WTC11 (cell line): ENCODE measurements at regions not wholly inside any gene's neighbourhood (a gene's known extent, or its start where the extent isn't known, plus 50 kb on each side); places are given as distances from the start of the nearest gene placed in this dataset.

Source experiments
- ATAC-seq: fragments of 200-7000 bp; cut with Tn5 transposase; 2 replicates; pipeline ENCODE4 v1.10.0; 2021; ENCODE audit warnings: mild to moderate bottlenecking, moderate library complexity
- CTCF ChIA-PET: fragments of 300-600 bp; sonication (Branson Sonifier 250); formaldehyde crosslinking; loops from one replicate; lab custom pipeline; 2021; ENCODE audit warnings: antibody characterized with exemption; lab: Charles Lee
- POLR2A ChIA-PET: fragments of 350-600 bp; sonication (Branson Sonifier 250); formaldehyde crosslinking; loops from one replicate; lab custom pipeline; 2021; ENCODE audit warnings: antibody characterized with exemption; lab: Charles Lee
- DNase-seq: peaks from one replicate; pipeline ENCODE4 v3.0.0; 2021; ENCODE audit warnings: low spot score
- H3K27ac Mint-ChIP-seq: 2 replicates; pipeline ENCODE4 v1.8.0; 2021; ENCODE audit warnings: mixed read lengths
- H3K27me3 Mint-ChIP-seq: 2 replicates; pipeline ENCODE4 v1.8.0; 2021; ENCODE audit warnings: low read depth, mild to moderate bottlenecking, moderate library complexity, mixed read lengths
- H3K36me3 Mint-ChIP-seq: 2 replicates; pipeline ENCODE4 v1.8.0; 2021; ENCODE audit warnings: mixed read lengths
- H3K4me1 Mint-ChIP-seq: 2 replicates; pipeline ENCODE4 v1.8.0; 2022; ENCODE audit warnings: mixed read lengths
- H3K4me3 Mint-ChIP-seq: 2 replicates; pipeline ENCODE4 v1.8.0; 2021; ENCODE audit warnings: mild to moderate bottlenecking, moderate library complexity, mixed read lengths
- H3K9me3 Mint-ChIP-seq: 2 replicates; pipeline ENCODE4 v1.8.0; 2021; ENCODE audit warnings: mixed read lengths
- CREB1 ChIP-seq: sonication (generic); formaldehyde crosslinking; IDR thresholded peaks from 2 replicates; pipeline ENCODE4 v1.8.0; 2023; ENCODE audit warnings: mild to moderate bottlenecking, missing genetic modification reagents
- FOXP1 ChIP-seq: sonication (generic); formaldehyde crosslinking; IDR thresholded peaks from 2 replicates; pipeline ENCODE4 v1.8.0; 2022; ENCODE audit warnings: missing genetic modification reagents, mild to moderate bottlenecking, moderate library complexity, borderline replicate concordance
- JUN ChIP-seq: sonication (generic); formaldehyde crosslinking; IDR thresholded peaks from 2 replicates; pipeline ENCODE4 v1.8.0; 2023; ENCODE audit warnings: mild to moderate bottlenecking, missing genetic modification reagents
- MXD4 ChIP-seq: fragments of 250-450 bp; sonication (Bioruptor Pico); IDR thresholded peaks from 2 replicates; pipeline ENCODE4 v1.8.0; 2021; ENCODE audit warnings: mild to moderate bottlenecking, moderate library complexity, borderline replicate concordance
- MYBL2 ChIP-seq: sonication (generic); formaldehyde crosslinking; IDR thresholded peaks from 2 replicates; pipeline ENCODE4 v1.8.1; 2023; ENCODE audit warnings: mild to moderate bottlenecking, moderate library complexity, missing genetic modification reagents
- NR1H2 ChIP-seq: sonication (generic); formaldehyde crosslinking; IDR thresholded peaks from 2 replicates; pipeline ENCODE4 v1.9.0; 2021; ENCODE audit warnings: mild to moderate bottlenecking, moderate library complexity, missing genetic modification reagents
- NR2C2 ChIP-seq: sonication (generic); formaldehyde crosslinking; IDR thresholded peaks from 2 replicates; pipeline ENCODE4 v1.8.0; 2022; ENCODE audit warnings: mild to moderate bottlenecking, missing genetic modification reagents
- PRRX2 ChIP-seq: fragments of 250-450 bp; sonication (Bioruptor Pico); IDR thresholded peaks from 2 replicates; pipeline ENCODE4 v1.8.0; 2021; ENCODE audit warnings: mild to moderate bottlenecking
- RELA ChIP-seq: sonication (generic); formaldehyde crosslinking; IDR thresholded peaks from 2 replicates; pipeline ENCODE4 v1.8.1; 2022; ENCODE audit warnings: missing genetic modification reagents, mild to moderate bottlenecking, borderline replicate concordance
- SMAD3 ChIP-seq: sonication (generic); formaldehyde crosslinking; IDR thresholded peaks from 2 replicates; pipeline ENCODE4 v1.8.0; 2022; ENCODE audit warnings: missing genetic modification reagents, mild to moderate bottlenecking, borderline replicate concordance
- SP1 ChIP-seq: sonication (generic); formaldehyde crosslinking; conservative IDR thresholded peaks from 2 replicates; pipeline ENCODE4 v1.8.1; 2022; ENCODE audit warnings: missing genetic modification reagents
- TCF7 ChIP-seq: sonication (generic); formaldehyde crosslinking; IDR thresholded peaks from 2 replicates; pipeline ENCODE4 v1.8.0; 2022; ENCODE audit warnings: mild to moderate bottlenecking, low read depth, missing genetic modification reagents, moderate library complexity
- TEAD4 ChIP-seq: sonication (generic); formaldehyde crosslinking; IDR thresholded peaks from 2 replicates; pipeline ENCODE4 v1.8.0; 2022; ENCODE audit warnings: mild to moderate bottlenecking, missing genetic modification reagents
- ZNF138 ChIP-seq: sonication (generic); formaldehyde crosslinking; conservative IDR thresholded peaks from 2 replicates; pipeline ENCODE4 v1.8.1; 2022; ENCODE audit warnings: mild to moderate bottlenecking, moderate library complexity, missing genetic modification reagents
- ZNF317 ChIP-seq: sonication (generic); formaldehyde crosslinking; IDR thresholded peaks from 2 replicates; pipeline ENCODE4 v1.8.1; 2023; ENCODE audit warnings: low read depth, mild to moderate bottlenecking, moderate library complexity, missing genetic modification reagents, borderline replicate concordance
- ZNF416 ChIP-seq: fragments of 250-450 bp; sonication (Bioruptor Pico); IDR thresholded peaks from 2 replicates; pipeline ENCODE4 v1.9.0; 2021; ENCODE audit warnings: mild to moderate bottlenecking, inconsistent platforms
- TF ChIP-seq, protein P1 (sequence below): fragments of 250-450 bp; sonication (Bioruptor Pico); IDR thresholded peaks from 2 replicates; pipeline ENCODE4 v2.1.2; 2022; ENCODE audit warnings: mild to moderate bottlenecking, moderate library complexity
- TF ChIP-seq, protein P2 (sequence below): fragments of 200-600 bp; IDR thresholded peaks from 2 replicates; pipeline ENCODE4 v1.8.0; 2022; ENCODE audit warnings: antibody characterized with exemption
- TF ChIP-seq, protein P3 (sequence below): fragments of 250-450 bp; sonication (Bioruptor Pico); IDR thresholded peaks from 2 replicates; pipeline ENCODE4 v1.9.0; 2021; ENCODE audit warnings: mild to moderate bottlenecking
- TF ChIP-seq, protein P4 (sequence below): fragments of 250-450 bp; sonication (Bioruptor Pico); IDR thresholded peaks from 2 replicates; pipeline ENCODE4 v1.9.0; 2021; ENCODE audit warnings: mild to moderate bottlenecking

DNA sequence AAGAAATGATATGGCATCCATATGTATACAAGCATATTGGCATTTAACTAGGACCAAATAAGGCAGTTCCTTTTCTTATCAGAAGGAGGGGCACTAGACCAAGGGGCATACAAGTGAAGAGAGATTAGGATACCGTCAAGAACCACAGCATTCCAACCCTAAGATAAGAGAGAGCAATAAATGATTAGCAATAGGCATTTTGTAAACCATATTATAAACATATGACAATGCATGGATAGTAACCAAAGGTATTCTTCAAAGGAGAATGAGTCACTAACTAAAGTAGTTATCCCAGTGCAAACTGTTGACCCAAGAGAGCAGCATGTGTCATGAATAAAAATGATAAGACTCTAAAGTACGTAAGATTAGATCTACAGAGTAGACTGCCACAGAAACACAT, 500.9 kb upstream of the HTR2A start:
- no peaks in the 10 kb centered on the region for H3K9me3 Mint-ChIP-seq
- H3K4me3 Mint-ChIP-seq = no peak overlapping the region
- no peak overlapping the region for H3K27ac Mint-ChIP-seq
- TF ChIP-seq, protein P1, sequence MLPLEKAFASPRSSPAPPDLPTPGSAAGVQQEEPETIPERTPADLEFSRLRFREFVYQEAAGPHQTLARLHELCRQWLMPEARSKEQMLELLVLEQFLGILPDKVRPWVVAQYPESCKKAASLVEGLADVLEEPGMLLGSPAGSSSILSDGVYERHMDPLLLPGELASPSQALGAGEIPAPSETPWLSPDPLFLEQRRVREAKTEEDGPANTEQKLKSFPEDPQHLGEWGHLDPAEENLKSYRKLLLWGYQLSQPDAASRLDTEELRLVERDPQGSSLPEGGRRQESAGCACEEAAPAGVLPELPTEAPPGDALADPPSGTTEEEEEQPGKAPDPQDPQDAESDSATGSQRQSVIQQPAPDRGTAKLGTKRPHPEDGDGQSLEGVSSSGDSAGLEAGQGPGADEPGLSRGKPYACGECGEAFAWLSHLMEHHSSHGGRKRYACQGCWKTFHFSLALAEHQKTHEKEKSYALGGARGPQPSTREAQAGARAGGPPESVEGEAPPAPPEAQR = no peak
- TF ChIP-seq NR1H2 (no peak), CREB1 (CRISPR knock-in tag) (no peak), FOXP1 (CRISPR knock-in tag) (no peak), SP1 (no peak), JUN (CRISPR knock-in tag) (no peak), TEAD4 (CRISPR knock-in tag) (no peak), MXD4 (no peak)
- TF ChIP-seq, protein P2, sequence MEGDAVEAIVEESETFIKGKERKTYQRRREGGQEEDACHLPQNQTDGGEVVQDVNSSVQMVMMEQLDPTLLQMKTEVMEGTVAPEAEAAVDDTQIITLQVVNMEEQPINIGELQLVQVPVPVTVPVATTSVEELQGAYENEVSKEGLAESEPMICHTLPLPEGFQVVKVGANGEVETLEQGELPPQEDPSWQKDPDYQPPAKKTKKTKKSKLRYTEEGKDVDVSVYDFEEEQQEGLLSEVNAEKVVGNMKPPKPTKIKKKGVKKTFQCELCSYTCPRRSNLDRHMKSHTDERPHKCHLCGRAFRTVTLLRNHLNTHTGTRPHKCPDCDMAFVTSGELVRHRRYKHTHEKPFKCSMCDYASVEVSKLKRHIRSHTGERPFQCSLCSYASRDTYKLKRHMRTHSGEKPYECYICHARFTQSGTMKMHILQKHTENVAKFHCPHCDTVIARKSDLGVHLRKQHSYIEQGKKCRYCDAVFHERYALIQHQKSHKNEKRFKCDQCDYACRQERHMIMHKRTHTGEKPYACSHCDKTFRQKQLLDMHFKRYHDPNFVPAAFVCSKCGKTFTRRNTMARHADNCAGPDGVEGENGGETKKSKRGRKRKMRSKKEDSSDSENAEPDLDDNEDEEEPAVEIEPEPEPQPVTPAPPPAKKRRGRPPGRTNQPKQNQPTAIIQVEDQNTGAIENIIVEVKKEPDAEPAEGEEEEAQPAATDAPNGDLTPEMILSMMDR = peak; percentile 17; the same call in 1 of the 2 replicates
- TF ChIP-seq, all 79 proteins: peak for 1
- ChIA-PET POLR2A (interaction anchor here (0.9 kb wide), 1 partner anchor 435 kb away, joined by 3 read pairs; no protein-coding TSS in a partner anchor), CTCF (interaction anchor here (1.2 to 2.5 kb wide), 5 partner anchors 62 to 504 kb away, joined by 4 to 10 read pairs (median 5); no protein-coding TSS in a partner anchor)
- Mint-ChIP-seq H3K4me1 (peaks cover 10% of the 10 kb centered on the region), H3K36me3 (no peaks in the 10 kb centered on the region), H3K27me3 (no peaks in the 10 kb centered on the region)
- no peak for DNase-seq
- peak; percentile 74 for ATAC-seq

DNA sequence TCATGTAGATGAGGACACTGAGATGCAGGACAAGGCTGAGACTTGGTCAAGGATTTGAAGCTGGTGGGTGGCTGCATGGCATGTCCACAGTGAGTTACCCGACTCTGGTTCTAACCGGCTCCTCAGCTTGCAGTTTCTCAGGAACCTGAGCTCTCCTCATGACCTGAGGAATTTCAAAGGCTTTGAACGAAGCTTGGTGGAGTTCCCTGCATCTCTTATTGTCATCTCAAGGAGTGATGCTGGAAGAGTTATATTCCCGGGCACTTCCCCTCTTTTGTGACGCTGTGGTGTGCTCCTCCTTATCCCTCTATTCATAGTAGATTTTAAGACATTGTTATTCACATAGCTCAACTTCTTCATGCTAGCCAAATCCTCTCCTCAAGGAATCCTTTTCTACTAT, 500.1 kb upstream of the HTR2A start:
- POLR2A ChIA-PET = interaction anchor here (0.9 kb wide), 1 partner anchor 434 kb away, joined by 3 read pairs; no protein-coding TSS in a partner anchor
- DNase-seq (peak; percentile 12), ATAC-seq (peak; percentile 80)
- H3K4me1 Mint-ChIP-seq = peaks cover 10% of the 10 kb centered on the region
- no peaks in the 10 kb centered on the region for H3K36me3 Mint-ChIP-seq
- TF ChIP-seq PRRX2 (CRISPR knock-in tag) (no peak), NR2C2 (CRISPR knock-in tag) (no peak), MYBL2 (CRISPR knock-in tag) (no peak), CREB1 (CRISPR knock-in tag) (no peak), SMAD3 (CRISPR knock-in tag) (no peak), ZNF138 (CRISPR knock-in tag) (no peak), ZNF416 (CRISPR knock-in tag) (no peak), RELA (CRISPR knock-in tag) (no peak)
- TF ChIP-seq, protein P3, sequence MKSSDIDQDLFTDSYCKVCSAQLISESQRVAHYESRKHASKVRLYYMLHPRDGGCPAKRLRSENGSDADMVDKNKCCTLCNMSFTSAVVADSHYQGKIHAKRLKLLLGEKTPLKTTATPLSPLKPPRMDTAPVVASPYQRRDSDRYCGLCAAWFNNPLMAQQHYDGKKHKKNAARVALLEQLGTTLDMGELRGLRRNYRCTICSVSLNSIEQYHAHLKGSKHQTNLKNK (CRISPR knock-in tag) = no peak
- H3K9me3 Mint-ChIP-seq = peaks cover 2% of the 10 kb centered on the region; the same call in 1 of the 2 replicates
- H3K4me3 Mint-ChIP-seq = no peak overlapping the region
- H3K27me3 Mint-ChIP-seq = no peaks in the 10 kb centered on the region
- CTCF ChIA-PET = interaction anchor here (1.1 to 2.5 kb wide), 7 partner anchors 62 to 563 kb away, joined by 3 to 10 read pairs (median 4); no protein-coding TSS in a partner anchor
- H3K27ac Mint-ChIP-seq = no peak overlapping the region

DNA sequence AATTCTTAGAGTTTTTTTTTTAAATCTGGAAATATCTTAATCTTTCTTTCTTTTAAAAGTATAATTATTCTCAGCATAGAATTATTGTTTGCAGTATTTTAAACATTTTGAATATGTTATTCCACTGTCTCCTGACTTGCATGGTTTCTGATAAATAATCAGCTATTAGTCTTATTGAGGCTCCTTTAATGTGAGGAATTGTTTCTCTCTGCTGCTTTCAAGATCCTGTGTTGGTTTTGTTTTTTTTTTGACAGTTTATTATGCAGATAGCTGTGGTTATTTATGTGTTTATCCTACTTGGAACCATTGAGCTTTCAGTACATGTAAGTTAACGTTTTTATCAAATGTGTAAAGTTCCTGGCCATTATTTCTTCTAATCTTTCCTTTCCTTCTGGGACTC, 477.9 kb upstream of the HTR2A start:
- ATAC-seq = no peak
- peaks cover 14% of the 10 kb centered on the region for H3K4me1 Mint-ChIP-seq

More for the DNA sequence above, 477.9 kb upstream of the HTR2A start:
- ChIA-PET CTCF (no interaction called here), POLR2A (no interaction called here)
- DNase-seq = no peak
- H3K36me3 Mint-ChIP-seq = peaks cover 17% of the 10 kb centered on the region
- H3K27me3 Mint-ChIP-seq = no peaks in the 10 kb centered on the region
- peaks cover 42% of the 10 kb centered on the region for H3K9me3 Mint-ChIP-seq
- no peak overlapping the region for H3K27ac Mint-ChIP-seq
- H3K4me3 Mint-ChIP-seq = no peak overlapping the region
- TF ChIP-seq ZNF317 (CRISPR knock-in tag) (peak; percentile 92), TCF7 (no peak)
- TF ChIP-seq, protein P4, sequence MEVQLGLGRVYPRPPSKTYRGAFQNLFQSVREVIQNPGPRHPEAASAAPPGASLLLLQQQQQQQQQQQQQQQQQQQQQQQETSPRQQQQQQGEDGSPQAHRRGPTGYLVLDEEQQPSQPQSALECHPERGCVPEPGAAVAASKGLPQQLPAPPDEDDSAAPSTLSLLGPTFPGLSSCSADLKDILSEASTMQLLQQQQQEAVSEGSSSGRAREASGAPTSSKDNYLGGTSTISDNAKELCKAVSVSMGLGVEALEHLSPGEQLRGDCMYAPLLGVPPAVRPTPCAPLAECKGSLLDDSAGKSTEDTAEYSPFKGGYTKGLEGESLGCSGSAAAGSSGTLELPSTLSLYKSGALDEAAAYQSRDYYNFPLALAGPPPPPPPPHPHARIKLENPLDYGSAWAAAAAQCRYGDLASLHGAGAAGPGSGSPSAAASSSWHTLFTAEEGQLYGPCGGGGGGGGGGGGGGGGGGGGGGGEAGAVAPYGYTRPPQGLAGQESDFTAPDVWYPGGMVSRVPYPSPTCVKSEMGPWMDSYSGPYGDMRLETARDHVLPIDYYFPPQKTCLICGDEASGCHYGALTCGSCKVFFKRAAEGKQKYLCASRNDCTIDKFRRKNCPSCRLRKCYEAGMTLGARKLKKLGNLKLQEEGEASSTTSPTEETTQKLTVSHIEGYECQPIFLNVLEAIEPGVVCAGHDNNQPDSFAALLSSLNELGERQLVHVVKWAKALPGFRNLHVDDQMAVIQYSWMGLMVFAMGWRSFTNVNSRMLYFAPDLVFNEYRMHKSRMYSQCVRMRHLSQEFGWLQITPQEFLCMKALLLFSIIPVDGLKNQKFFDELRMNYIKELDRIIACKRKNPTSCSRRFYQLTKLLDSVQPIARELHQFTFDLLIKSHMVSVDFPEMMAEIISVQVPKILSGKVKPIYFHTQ (CRISPR knock-in tag) = no peak
- TF ChIP-seq, all 79 proteins: peak for 1
